Progenitor cell of endocrine pancreas (in vitro differentiated cells): ENCODE measurements at regions not wholly inside any gene's neighbourhood (a gene's known extent, or its start where the extent isn't known, plus 50 kb on each side); places are given as distances from the start of the nearest gene placed in this dataset.

Experiments used
- DNase-seq: peaks from one replicate; pipeline ENCODE4 v3.0.0; 2021; ENCODE audit warnings: low spot score; ENCODE audit not compliant: unreplicated experiment
- H3K27ac Mint-ChIP-seq: 2 replicates; pipeline ENCODE4 v1.8.0; 2021; ENCODE audit warnings: mild to moderate bottlenecking, moderate library complexity, mixed read lengths
- H3K27me3 Mint-ChIP-seq: 2 replicates; pipeline ENCODE4 v1.8.0; 2021; ENCODE audit warnings: mixed read lengths
- H3K36me3 Mint-ChIP-seq: 2 replicates; pipeline ENCODE4 v1.8.0; 2022; ENCODE audit warnings: mixed read lengths; ENCODE audit not compliant: insufficient read depth
- H3K4me1 Mint-ChIP-seq: 2 replicates; pipeline ENCODE4 v1.8.0; 2021; ENCODE audit warnings: low read depth, mixed read lengths
- H3K4me3 Mint-ChIP-seq: 2 replicates; pipeline ENCODE4 v1.8.0; 2021; ENCODE audit warnings: low read depth, mild to moderate bottlenecking, moderate library complexity, mixed read lengths
- H3K9me3 Mint-ChIP-seq: 2 replicates; pipeline ENCODE4 v1.8.0; 2021; ENCODE audit warnings: low read depth, mixed read lengths
- CTCF ChIP-seq: fragments of 200-600 bp; sonication (generic); IDR thresholded peaks from one replicate; pipeline ENCODE4 v1.5.0; 2021; ENCODE audit warnings: antibody characterized with exemption, mild to moderate bottlenecking; ENCODE audit not compliant: unreplicated experiment

- Mint-ChIP-seq H3K27ac (no peak overlapping the region), H3K4me3 (no peak overlapping the region), H3K27me3 (no peaks in the 10 kb centered on the region), H3K4me1 (no peaks in the 10 kb centered on the region), H3K36me3 (no peaks in the 10 kb centered on the region), H3K9me3 (no peaks in the 10 kb centered on the region)
- DNase-seq, result no peak
- no peak for TF ChIP-seq CTCF
Observed at GRCh38 chr1:58390091-58390490, 156.4 kb downstream of the OMA1 start.

- Mint-ChIP-seq H3K27ac (no peak overlapping the region), H3K36me3 (peaks cover 1% of the 10 kb centered on the region), H3K27me3 (no peaks in the 10 kb centered on the region), H3K4me1 (no peaks in the 10 kb centered on the region), H3K4me3 (no peak overlapping the region), H3K9me3 (peaks cover 10% of the 10 kb centered on the region)
- TF ChIP-seq CTCF, result no peak
- no peak for DNase-seq
Observed at GRCh38 chr1:58380345-58380744, 166.2 kb downstream of the OMA1 start.

GRCh38 chr1:58367217-58367616 is 179.3 kb downstream of the OMA1 start:
- H3K4me1 Mint-ChIP-seq, result no peaks in the 10 kb centered on the region

GRCh38 chr1:58365328-58365727 is 181.2 kb downstream of the OMA1 start:
- Mint-ChIP-seq H3K27me3 (no peaks in the 10 kb centered on the region), H3K4me3 (no peak overlapping the region), H3K4me1 (no peaks in the 10 kb centered on the region), H3K27ac (no peak overlapping the region), H3K9me3 (no peaks in the 10 kb centered on the region), H3K36me3 (no peaks in the 10 kb centered on the region)
- TF ChIP-seq CTCF, result no peak
- DNase-seq, result no peak

More at GRCh38 chr1:58367217-58367616, 179.3 kb downstream of the OMA1 start:
- no peak for DNase-seq
- peaks cover 3% of the 10 kb centered on the region for H3K36me3 Mint-ChIP-seq
- H3K4me3 Mint-ChIP-seq, result no peak overlapping the region
- H3K27ac Mint-ChIP-seq, result no peak overlapping the region
- TF ChIP-seq CTCF, result no peak
- no peaks in the 10 kb centered on the region for H3K27me3 Mint-ChIP-seq
- H3K9me3 Mint-ChIP-seq, result peaks cover 9% of the 10 kb centered on the region

GRCh38 chr1:58363585-58363984 is 182.9 kb downstream of the OMA1 start:
- Mint-ChIP-seq H3K27ac (no peak overlapping the region), H3K4me1 (no peaks in the 10 kb centered on the region), H3K27me3 (peaks cover 9% of the 10 kb centered on the region), H3K9me3 (no peaks in the 10 kb centered on the region), H3K36me3 (no peaks in the 10 kb centered on the region), H3K4me3 (no peak overlapping the region)
- no peak for DNase-seq
- no peak for TF ChIP-seq CTCF
